Stomach (tissue), 4 donors: ENCODE measurements at regions not wholly inside any gene's neighbourhood (a gene's known extent, or its start where the extent isn't known, plus 50 kb on each side); places are given as distances from the start of the nearest gene placed in this dataset.

Source experiments
- CTCF ChIP-seq, 7 experiments: fragments of 450-650 bp in 4 of 7; fragments of 200-600 bp in 3 of 7; sonication (generic) in 3 of 7; IDR thresholded peaks; one replicate each; pipeline ENCODE4 v1.5.1; 2016 to 2019; ENCODE audit warnings: antibody characterized with exemption in 7 of 7, control low read depth in 2 of 7, mild to moderate bottlenecking in 1 of 7
- POLR2AphosphoS5 ChIP-seq, 3 donors: sonication (generic); formaldehyde crosslinking; IDR thresholded peaks; one replicate each; pipeline ENCODE4 v1.6.1; 2016; ENCODE audit warnings: antibody characterized with exemption in 3 of 3

DNA sequence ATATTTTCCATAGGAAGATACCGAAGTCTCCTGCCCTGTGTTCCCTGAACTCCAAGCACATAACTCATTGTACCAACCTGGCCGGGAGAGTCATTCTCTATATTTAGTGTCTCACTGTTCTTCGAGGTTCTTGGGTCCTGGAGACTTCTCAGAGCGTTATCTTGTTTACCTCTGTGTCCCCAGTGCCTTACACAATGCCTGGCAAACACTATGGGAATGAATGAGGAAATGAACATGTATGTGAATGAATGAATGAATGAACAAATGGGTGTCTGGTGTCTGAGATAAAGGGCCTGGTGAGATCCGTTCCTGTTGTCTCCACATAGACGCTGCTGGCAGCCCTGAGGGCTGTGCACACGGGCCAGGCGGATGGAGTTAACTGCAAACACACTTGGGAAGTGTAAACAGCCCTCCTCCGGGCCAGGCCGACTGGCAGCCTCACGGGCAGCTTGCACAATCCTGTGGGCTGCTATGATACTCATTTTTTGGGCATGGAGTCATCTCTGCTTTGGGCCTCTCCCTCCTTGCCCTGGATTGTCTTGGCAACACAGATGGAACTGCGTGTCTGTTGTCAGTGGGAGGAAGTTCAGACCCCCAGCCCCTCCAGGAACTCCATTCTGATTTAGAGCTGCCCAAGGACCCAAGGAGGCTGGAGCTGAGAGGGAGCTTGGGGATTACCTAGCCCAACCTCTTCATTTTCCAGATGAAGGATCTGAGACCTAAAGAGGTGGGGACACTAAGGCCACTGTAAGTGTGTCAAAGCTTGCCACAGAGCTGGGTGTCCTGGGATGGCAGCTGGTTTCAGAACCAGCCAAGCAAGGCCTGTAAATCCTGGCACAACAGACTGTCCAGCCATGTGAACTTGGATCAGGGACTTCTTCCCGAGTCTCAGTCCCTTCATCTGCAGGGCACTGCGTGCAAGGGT is 124.4 kb downstream of the INHBB start:
- TF ChIP-seq CTCF (IDR thresholded peaks at IDR 0.05) (no peak), POLR2AphosphoS5 (IDR thresholded peaks at IDR 0.05) (peak; percentile 68 to 74 (median 73))
